ENCODE measurements at regions not wholly inside any gene's neighbourhood (a gene's known extent, or its start where the extent isn't known, plus 50 kb on each side); places are given as distances from the start of the nearest gene placed in this dataset.
A peak's percentile ranks its signal among the peaks of the same experiment; 100 is the strongest.

DNA sequence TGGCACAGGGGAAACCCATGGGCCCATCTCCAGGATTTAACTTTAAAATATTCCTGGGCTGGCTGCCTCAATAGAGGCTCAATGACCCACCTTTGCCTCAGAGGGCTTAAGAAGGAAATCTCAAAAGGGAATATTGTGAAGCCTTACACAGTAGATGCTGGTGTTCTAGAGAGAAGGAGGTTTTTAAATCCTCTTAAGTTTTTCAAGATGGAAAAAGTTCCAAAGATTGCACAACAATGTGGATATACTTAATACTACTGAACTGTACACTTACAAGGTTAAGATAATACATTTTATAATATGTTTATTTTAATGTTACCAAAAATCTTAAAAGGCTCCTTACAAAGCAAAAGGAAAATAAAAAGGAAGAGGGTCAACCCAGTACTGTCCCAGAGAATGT is 54.9 kb upstream of the LCLAT1 start:
- TF ChIP-seq POLR2AphosphoS5 (IDR thresholded peaks at IDR 0.05) = no peak
- TF ChIP-seq, protein P1, sequence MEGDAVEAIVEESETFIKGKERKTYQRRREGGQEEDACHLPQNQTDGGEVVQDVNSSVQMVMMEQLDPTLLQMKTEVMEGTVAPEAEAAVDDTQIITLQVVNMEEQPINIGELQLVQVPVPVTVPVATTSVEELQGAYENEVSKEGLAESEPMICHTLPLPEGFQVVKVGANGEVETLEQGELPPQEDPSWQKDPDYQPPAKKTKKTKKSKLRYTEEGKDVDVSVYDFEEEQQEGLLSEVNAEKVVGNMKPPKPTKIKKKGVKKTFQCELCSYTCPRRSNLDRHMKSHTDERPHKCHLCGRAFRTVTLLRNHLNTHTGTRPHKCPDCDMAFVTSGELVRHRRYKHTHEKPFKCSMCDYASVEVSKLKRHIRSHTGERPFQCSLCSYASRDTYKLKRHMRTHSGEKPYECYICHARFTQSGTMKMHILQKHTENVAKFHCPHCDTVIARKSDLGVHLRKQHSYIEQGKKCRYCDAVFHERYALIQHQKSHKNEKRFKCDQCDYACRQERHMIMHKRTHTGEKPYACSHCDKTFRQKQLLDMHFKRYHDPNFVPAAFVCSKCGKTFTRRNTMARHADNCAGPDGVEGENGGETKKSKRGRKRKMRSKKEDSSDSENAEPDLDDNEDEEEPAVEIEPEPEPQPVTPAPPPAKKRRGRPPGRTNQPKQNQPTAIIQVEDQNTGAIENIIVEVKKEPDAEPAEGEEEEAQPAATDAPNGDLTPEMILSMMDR (IDR thresholded peaks at IDR 0.05) = no peak
- TF ChIP-seq POLR2A (IDR thresholded peaks at IDR 0.05) = no peak
- TF ChIP-seq EP300 (IDR thresholded peaks at IDR 0.05) = no peak
- ATAC-seq (ENCODE audit: low FRiP score in 2 of 2) = no peak
- Histone ChIP-seq H3K27ac (no peak overlapping the region), H3K9me3 (no peaks in the 10 kb centered on the region), H3K36me3 (no peaks in the 10 kb centered on the region), H3K27me3 (no peaks in the 10 kb centered on the region), H3K4me3 (no peak overlapping the region), H3K4me1 (peaks cover 0 to 5% (median 0%) of the 10 kb centered on the region in 4 donors)
- DNase-seq = no peak

DNA sequence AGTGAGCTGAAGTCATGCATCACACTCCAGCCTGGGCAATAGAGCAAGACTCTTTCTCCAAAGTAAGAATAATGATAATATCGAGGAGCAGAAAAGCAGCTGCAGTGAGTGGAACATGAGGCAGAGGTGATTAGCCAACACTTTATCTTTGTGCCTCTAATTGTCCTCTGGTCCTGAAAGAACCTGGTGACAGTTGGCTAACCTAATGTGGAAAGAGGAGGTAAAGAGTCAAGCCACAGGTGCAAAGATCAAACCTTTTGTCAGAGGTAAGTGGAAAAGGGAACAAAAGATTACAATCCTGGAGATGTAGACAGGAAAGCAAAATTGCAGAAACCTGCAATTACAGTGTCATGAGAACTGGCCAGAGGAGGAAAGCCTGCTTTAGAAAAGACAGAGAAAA is 53.5 kb upstream of the LCLAT1 start:
- ATAC-seq (ENCODE audit: low FRiP score in 2 of 2) (no peak), DNase-seq (no peak)
- Histone ChIP-seq H3K9me3 (no peaks in the 10 kb centered on the region), H3K27ac (no peak overlapping the region), H3K4me1 (peaks cover 0 to 5% (median 0%) of the 10 kb centered on the region in 4 donors), H3K27me3 (no peaks in the 10 kb centered on the region), H3K36me3 (no peaks in the 10 kb centered on the region), H3K4me3 (no peak overlapping the region)
- TF ChIP-seq EP300 (IDR thresholded peaks at IDR 0.05) (no peak), POLR2A (IDR thresholded peaks at IDR 0.05) (no peak), POLR2AphosphoS5 (IDR thresholded peaks at IDR 0.05) (no peak)
- TF ChIP-seq, protein P1 (IDR thresholded peaks at IDR 0.05) = no peak
- WGBS, 2 donors = 85 to 90% methylated on average over 1 of the region's 1 CpG

DNA sequence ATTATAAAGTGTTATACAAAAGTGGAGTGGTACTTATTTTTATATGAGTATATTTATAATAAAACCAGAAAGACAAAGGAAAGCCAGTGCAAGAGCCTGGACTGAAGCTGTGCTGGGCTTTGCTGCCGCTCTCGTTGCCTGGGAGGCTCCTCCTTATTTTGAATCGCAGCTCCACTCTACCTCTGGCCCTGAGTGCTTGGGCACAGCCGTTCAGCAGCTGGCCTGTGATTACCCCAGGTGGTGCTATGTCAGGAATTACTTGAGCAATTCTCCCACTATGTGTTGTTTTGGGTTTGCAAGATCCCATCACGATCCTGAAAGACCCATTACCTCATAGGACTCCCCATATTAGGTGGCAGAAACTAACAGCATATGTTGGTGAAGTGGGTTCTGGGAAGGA is 53.0 kb upstream of the LCLAT1 start:
- no peaks in the 10 kb centered on the region for H3K27me3 ChIP-seq
- TF ChIP-seq, protein P1 (IDR thresholded peaks at IDR 0.05) = no peak
- TF ChIP-seq POLR2AphosphoS5 (IDR thresholded peaks at IDR 0.05) = peak in 1 of 2 donors; percentile 41
- TF ChIP-seq EP300 (IDR thresholded peaks at IDR 0.05) = peak in 1 of 4 donors; percentile 13
- no peaks in the 10 kb centered on the region for H3K9me3 ChIP-seq
- H3K4me3 ChIP-seq = no peak overlapping the region
- whole genome bisulfite sequencing, 2 donors = 47 to 54% methylated on average over 5 of the region's 5 CpGs
- no peak for DNase-seq
- peak in 1 of 2 donors; percentile 19 for ATAC-seq (ENCODE audit: low FRiP score in 2 of 2)
- H3K36me3 ChIP-seq = no peaks in the 10 kb centered on the region
- H3K4me1 ChIP-seq = peaks cover 0 to 5% (median 0%) of the 10 kb centered on the region in 4 donors
- H3K27ac ChIP-seq = no peak overlapping the region

DNA sequence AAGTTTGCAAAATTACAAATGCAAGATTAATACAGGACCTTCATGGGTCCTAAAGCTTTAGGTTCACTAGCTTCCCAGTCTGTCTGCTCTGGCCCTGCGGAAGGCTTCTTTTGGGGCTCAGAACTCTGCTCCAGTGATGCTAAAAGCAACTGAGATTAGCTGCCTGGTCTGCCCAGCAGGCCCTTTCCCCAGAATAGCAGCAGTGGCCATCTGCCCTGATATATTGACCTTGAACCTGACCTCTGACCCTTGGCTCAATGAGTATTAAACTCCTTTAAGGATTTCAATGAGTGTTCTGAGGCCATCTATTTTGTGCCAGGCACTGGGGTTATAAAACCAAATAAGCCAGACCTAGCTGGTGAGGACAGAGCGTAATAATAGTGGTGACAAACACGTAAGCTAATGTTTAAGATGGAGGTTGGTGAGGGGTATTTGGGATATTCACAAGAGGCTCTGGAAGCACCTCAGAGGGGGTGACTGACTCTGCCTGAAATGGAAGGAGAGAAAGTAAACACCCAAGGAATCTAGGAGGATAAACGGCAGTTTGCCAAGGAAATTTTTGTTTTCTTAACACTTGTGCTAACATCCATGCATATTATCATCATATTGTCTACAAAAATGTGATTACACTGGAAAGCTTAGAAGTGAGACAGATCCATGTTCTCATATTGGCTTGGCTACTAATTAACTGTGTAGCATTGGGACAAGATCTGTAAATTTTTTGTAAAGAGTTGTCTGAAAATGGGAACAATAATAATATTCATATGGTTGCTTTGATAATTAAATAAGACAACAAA is 50.4 kb upstream of the LCLAT1 start:
- 78 to 80% methylated on average over 3 to 4 of the region's 4 CpGs for WGBS, 2 donors
- peaks cover 0 to 5% (median 0%) of the 10 kb centered on the region in 4 donors for H3K4me1 ChIP-seq
- ATAC-seq (ENCODE audit: low FRiP score in 2 of 2) (no peak), DNase-seq (no peak)
- TF ChIP-seq, protein P1 (IDR thresholded peaks at IDR 0.05) = no peak
- TF ChIP-seq EP300 (IDR thresholded peaks at IDR 0.05) (no peak), POLR2AphosphoS5 (IDR thresholded peaks at IDR 0.05) (no peak), POLR2A (IDR thresholded peaks at IDR 0.05) (no peak)
- H3K4me3 ChIP-seq = no peak overlapping the region
- H3K27me3 ChIP-seq = no peaks in the 10 kb centered on the region
- H3K9me3 ChIP-seq = no peaks in the 10 kb centered on the region
- no peak overlapping the region for H3K27ac ChIP-seq
- no peaks in the 10 kb centered on the region for H3K36me3 ChIP-seq

Data from upper lobe of left lung (tissue), 6 donors.